HEK293T (cell line): ENCODE measurements at regions not wholly inside any gene's neighbourhood (a gene's known extent, or its start where the extent isn't known, plus 50 kb on each side); places are given as distances from the start of the nearest gene placed in this dataset.
"Not testable (repeated sequence)": the region's sequence is repeated elsewhere in the genome, so short reads cannot be mapped to it uniquely, and the experiment has no call there.

Experiments
- CTCF ChIA-PET: fragments of 350-600 bp; formaldehyde crosslinking; extraction: SDS; loops from one replicate; lab custom pipeline; 2021; ENCODE audit warnings: antibody characterized with exemption, inconsistent platforms; lab: Yijun Ruan, JAX
- POLR2A ChIA-PET: fragments of 350-600 bp; formaldehyde crosslinking; extraction: SDS; loops from one replicate; lab custom pipeline; 2020; ENCODE audit warnings: antibody characterized with exemption, inconsistent platforms; lab: Yijun Ruan, JAX
- DNase-seq: peaks from one replicate; pipeline ENCODE4 v3.0.0; 2012; ENCODE audit warnings: mixed read lengths; ENCODE audit errors: extremely low spot score
- ARNT ChIP-seq: fragments of 450-650 bp; IDR thresholded peaks from 2 replicates; pipeline ENCODE4 v1.6.1; 2017; ENCODE audit warnings: mild to moderate bottlenecking
- BHLHE40 ChIP-seq: fragments of 450-650 bp; IDR thresholded peaks from 2 replicates; pipeline ENCODE4 v1.6.1; 2016; ENCODE audit warnings: mild to moderate bottlenecking, moderate library complexity, borderline replicate concordance
- CTBP1 ChIP-seq: fragments of 450-650 bp; IDR thresholded peaks from 2 replicates; pipeline ENCODE4 v1.6.1; 2016; ENCODE audit warnings: borderline replicate concordance
- ELF4 ChIP-seq: fragments of 450-650 bp; IDR thresholded peaks from 2 replicates; pipeline ENCODE4 v1.6.1; 2017; ENCODE audit warnings: antibody characterized with exemption
- FOXA1 ChIP-seq: fragments of 450-650 bp; IDR thresholded peaks from 2 replicates; pipeline ENCODE4 v1.6.1; 2016; ENCODE audit warnings: mild to moderate bottlenecking
- FOXK2 ChIP-seq: fragments of 450-650 bp; IDR thresholded peaks from 2 replicates; pipeline ENCODE4 v1.6.1; 2016; ENCODE audit warnings: mild to moderate bottlenecking
- FOXM1 ChIP-seq: fragments of 450-650 bp; IDR thresholded peaks from 2 replicates; pipeline ENCODE4 v1.6.1; 2017; ENCODE audit warnings: mild to moderate bottlenecking, borderline replicate concordance
- HDGF ChIP-seq: fragments of 450-650 bp; IDR thresholded peaks from 2 replicates; pipeline ENCODE4 v1.6.1; 2017; ENCODE audit warnings: antibody characterized with exemption, borderline replicate concordance
- LEF1 ChIP-seq: fragments of 450-650 bp; IDR thresholded peaks from 2 replicates; pipeline ENCODE4 v1.6.1; 2017; ENCODE audit warnings: mild to moderate bottlenecking, borderline replicate concordance
- NFRKB ChIP-seq: fragments of 450-650 bp; IDR thresholded peaks from 2 replicates; pipeline ENCODE4 v1.6.1; 2016; ENCODE audit warnings: mild to moderate bottlenecking, moderate library complexity
- SP1 ChIP-seq: fragments of 450-650 bp; IDR thresholded peaks from 2 replicates; pipeline ENCODE4 v1.6.1; 2017
- SUZ12 ChIP-seq: fragments of 450-650 bp; IDR thresholded peaks from 2 replicates; pipeline ENCODE4 v1.6.1; 2016; ENCODE audit warnings: mild to moderate bottlenecking
- TARDBP ChIP-seq: fragments of 450-650 bp; IDR thresholded peaks from 2 replicates; pipeline ENCODE4 v1.6.1; 2016
- ZNF384 ChIP-seq: fragments of 450-650 bp; IDR thresholded peaks from 2 replicates; pipeline ENCODE4 v1.6.1; 2016
- TF ChIP-seq, protein P1 (sequence below): fragments of 450-650 bp; IDR thresholded peaks from 2 replicates; pipeline ENCODE4 v1.6.1; 2016

DNA sequence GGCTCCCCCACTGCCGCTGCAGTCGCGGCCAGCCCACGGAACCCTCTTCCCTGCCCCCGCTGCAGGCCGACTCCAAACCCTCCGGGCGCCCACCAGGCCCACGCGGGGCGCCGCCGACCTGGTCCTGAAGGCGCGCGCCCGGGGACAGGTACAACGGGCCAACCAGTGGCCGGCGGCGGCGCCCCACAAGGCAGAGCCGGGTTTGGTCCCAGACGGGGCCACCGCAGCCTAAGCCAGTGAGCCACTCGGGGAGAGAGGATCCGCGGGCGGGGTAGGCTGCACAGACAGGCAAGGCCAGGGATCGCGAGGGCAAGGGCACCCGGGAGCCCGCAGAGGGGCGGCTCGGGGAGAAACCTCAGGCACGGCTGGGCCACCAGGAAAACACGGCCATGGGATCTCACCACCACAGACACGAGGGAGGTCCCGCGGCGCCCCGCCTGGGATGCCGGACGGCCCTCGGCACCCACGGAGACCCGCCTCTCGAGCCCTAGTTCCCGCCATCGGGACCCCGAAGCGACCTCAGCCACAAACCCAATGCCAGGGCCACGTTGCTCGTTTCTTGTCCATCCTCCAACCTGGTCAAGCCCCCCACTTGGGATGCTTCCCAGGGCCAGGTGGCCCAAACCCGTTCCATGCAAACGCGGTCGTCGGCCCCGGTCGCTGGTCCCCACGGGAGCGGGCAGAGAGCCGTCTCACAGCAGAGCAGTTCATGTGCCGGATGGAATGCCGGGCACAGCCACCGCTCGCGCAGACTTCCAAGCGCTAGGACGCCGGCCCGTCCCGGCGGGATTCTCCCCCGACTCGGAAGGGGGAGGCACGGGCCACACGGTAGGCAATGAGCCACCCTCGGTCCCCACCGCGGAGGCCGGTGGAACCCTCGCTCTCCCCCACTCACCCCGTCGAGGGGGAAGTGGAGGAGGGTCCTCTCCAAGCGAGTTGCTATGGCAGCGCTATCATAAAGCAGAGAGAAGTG is 1956.6 kb upstream of the DEFB115 start:
- no peak for TF ChIP-seq LEF1
- TF ChIP-seq, protein P1, sequence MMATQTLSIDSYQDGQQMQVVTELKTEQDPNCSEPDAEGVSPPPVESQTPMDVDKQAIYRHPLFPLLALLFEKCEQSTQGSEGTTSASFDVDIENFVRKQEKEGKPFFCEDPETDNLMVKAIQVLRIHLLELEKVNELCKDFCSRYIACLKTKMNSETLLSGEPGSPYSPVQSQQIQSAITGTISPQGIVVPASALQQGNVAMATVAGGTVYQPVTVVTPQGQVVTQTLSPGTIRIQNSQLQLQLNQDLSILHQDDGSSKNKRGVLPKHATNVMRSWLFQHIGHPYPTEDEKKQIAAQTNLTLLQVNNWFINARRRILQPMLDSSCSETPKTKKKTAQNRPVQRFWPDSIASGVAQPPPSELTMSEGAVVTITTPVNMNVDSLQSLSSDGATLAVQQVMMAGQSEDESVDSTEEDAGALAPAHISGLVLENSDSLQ, result no peak
- TF ChIP-seq CTBP1, result no peak
- TF ChIP-seq ELF4, result no peak
- no peak for TF ChIP-seq SUZ12
- TF ChIP-seq FOXK2, result no peak
- no peak for TF ChIP-seq BHLHE40
- TF ChIP-seq ARNT, result no peak
- no peak for TF ChIP-seq NFRKB
- TF ChIP-seq FOXM1, result no peak
- no peak for TF ChIP-seq TARDBP
- TF ChIP-seq ZNF384, result no peak
- TF ChIP-seq HDGF, result no peak
- CTCF ChIA-PET, result no interaction called here
- no peak for DNase-seq
- POLR2A ChIA-PET, result no interaction called here

DNA sequence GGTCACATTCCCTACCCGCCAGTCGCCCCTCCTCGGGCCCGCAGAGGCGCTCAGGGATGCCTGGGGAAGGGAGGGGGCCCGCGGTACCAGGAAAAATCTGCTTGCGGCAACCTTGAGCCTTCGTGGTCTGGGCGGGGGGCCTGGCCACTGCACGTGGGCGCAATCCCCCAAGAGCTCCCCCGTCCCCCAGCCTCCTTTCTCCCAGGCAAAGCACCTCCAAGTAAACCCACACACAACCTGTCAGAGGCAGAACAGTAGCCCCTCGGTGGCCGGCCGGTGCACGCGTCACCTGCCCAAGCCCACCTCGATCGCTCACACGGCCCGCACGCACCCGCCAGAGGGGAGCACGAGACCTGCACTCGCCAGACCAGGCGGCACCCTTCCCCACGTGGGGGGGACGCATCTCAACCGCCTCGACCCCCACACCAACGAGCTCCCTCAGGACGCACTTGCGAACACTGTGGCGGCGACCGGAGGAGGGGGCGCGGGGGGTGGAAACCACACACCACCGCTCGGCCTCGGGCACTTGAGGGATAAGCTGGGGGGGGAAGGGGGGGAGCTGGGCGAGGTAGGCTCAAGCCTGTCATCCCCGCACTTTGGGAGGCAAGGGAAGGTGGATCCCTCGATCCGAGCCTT is 1955.7 kb upstream of the DEFB115 start:
- TF ChIP-seq BHLHE40, result no peak
- ChIA-PET POLR2A (no interaction called here), CTCF (no interaction called here)
- no peak for DNase-seq

DNA sequence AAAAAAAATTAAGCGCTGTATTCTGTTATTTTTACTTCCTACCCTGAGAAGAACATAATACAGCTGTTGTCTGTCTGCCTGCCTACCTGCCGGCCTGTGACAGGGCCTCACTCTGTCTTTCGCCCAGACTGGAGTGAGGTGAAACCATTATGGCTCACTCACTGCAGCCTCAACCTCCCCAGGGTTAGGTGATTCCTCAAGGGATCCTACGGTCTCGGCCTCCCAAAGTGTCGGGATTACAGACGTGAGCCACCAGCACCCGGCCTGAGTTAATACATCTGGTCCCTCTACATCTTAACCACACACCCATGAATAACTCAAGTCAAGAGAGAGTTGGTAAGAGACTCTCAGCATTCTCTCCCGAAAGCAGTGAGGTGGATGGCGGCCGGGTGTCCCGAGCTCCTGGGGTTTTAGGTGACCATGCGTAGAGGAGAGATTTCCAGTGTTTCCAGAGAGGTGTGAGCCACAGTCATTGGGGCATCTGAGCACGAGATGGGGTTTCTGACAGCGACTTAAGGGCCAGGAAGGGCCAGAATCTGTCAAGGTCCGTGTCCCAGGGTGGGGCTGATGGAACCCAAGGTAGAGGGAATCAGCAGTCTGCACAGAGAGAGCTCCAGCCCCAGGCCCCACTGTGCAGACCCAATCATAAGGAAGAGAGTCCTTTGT is 1954.4 kb upstream of the DEFB115 start:
- TF ChIP-seq BHLHE40 (no peak), CTBP1 (no peak), SP1 (no peak), NFRKB (no peak), FOXK2 (no peak), SUZ12 (no peak), FOXA1 (no peak), FOXM1 (no peak), ZNF384 (no peak), ARNT (no peak)
- CTCF ChIA-PET, result no interaction called here
- POLR2A ChIA-PET, result no interaction called here
- DNase-seq, result no peak

DNA sequence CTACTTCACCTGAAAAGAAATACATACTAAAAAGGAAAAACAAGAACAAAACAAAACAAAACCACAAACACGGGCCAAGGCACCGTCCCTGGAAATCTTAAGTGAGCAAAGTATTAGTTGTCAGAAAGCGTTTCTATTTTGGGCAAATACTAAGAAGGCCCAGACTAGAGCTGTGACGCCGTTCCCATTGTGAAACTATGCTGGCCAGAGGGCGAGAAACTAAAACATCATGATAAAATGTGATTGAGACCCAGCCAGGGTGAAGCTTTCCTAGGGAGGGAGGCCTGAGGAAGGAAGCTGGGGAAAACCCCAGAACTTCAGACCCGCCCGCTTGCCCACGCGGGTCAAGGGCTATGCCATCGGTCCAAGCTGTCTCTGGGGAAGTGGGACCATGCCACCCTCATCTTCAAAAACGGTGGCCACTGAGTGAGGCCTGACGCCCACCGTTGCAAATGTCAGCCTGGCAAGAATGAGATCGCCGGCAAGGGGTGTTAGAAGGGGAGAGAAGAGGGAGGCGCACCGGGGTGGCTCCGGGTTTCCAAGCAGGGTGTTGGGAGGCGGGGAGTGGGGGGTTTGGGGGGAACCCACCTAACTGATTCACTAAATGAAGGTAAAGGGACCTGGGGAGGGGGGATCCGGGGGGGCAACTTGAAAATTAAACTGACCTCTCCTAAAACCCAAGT is 1950.9 kb upstream of the DEFB115 start:
- DNase-seq, result no peak
- ChIA-PET POLR2A (no interaction called here), CTCF (no interaction called here)
- TF ChIP-seq, protein P1, result no peak
- no peak for TF ChIP-seq FOXM1
- TF ChIP-seq ARNT, result no peak
- no peak for TF ChIP-seq TARDBP

DNA sequence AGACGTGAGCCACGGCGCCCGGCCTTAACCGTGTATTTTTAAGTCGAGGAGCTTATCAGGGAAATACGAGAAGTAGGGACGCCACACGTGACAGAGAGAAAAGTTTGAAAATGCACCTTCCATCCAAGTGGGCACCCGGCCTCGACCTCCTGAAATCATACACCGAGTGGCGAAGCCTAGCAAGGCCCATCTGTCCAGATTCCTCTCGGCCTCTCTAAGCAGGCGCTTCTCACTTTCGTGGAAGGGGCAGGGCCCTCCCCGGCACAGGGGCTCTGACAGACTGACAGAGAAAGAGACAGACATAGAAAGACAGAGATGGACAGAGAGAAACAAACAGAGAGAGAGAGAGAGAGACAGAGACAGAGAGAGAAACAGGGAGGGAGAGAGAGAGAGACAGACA is 1950.0 kb upstream of the DEFB115 start:
- CTCF ChIA-PET, DNase-seq, POLR2A ChIA-PET: not testable (repeated sequence)

DNA sequence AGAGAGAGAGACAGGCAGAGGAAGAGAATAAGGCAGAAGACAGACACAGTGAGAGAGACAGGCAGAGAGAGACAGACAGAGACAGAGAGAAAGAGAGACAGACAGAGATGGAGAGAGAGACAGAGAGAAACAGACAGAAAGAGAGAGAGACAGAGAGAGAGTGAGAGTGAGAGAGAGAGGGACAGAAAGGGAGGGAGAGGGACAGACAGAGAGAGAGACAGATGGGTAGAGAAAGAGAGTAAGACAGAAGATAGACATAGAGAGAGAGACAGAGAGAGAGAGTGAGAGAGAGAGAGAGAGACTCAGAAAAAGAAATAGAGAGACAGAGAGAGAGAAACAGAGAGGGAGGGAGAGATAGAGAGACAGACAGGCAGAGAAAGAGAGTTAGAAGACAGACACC is 1948.5 kb upstream of the DEFB115 start:
- POLR2A ChIA-PET, DNase-seq, CTCF ChIA-PET: not testable (repeated sequence)

DNA sequence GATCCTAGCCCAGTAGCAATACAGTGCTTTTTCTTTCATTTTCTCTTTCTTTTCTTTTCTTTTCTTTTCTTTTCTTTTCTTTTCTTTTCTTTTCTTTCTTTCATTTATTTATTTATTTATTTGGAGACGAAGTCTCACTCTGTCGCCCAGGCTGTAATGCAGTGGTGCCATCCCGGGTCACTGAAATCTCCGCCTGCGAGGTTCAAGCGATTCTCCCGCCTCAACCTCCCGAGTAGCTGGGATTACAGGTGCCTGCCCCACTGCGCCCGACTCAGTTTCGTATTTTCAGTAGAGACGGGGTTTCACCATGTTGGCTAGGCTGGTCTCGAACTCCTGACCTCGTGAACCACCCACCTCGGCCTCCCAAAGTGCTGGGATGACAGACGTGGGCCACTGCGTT is 1948.0 kb upstream of the DEFB115 start:
- POLR2A ChIA-PET, CTCF ChIA-PET, DNase-seq: not testable (repeated sequence)

DNA sequence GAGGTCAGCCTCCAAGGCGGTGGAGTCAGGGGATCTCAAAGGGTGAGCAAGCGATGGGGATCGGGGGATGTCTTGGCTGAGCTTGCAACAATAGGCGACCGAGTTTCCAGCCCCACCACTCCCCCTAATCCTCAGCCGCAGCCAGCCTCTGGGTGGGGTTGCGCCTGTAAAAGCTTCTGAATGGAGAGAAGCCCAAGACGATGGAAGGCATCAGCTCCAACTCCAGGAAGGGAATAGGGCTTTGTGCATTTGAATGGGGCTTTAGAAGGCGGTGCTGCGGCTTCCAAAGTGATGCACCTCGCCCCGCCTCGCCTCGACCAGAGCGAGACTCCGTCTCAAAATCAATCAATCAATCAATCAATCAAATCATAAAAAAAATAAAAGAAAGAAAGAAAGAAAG is 1946.4 kb upstream of the DEFB115 start:
- POLR2A ChIA-PET, CTCF ChIA-PET, DNase-seq: not testable (repeated sequence)

DNA sequence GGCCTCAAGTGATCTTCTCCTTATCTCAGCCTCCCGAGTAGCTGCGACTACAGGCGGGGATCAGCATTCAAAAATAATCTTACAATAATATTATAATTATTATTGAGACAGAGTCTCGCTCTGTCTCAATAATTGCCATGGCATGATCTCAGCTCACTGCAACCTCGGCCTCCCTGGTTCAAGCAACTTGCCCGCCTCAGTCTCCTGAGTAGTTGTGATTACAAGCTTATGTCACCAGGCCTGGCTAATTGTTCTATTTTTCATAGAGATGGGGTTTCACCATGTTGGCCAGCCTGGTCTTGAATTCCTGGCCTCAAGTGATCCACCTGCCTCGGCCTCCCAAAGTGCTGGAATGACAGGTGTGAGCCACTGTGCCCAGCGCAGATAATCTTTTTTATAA is 1944.8 kb upstream of the DEFB115 start:
- DNase-seq, CTCF ChIA-PET, POLR2A ChIA-PET: not testable (repeated sequence)
